Lung (tissue), 11 donors: ENCODE measurements at regions not wholly inside any gene's neighbourhood (a gene's known extent, or its start where the extent isn't known, plus 50 kb on each side); places are given as distances from the start of the nearest gene placed in this dataset.

Source experiments
- ATAC-seq: fragments of 200-7000 bp; cut with Tn5 transposase; one replicate; pipeline ENCODE4 v1.9.1; 2020; ENCODE audit warnings: moderate number of reproducible peaks; ENCODE audit not compliant: insufficient read depth, low FRiP score
- DNase-seq, 3 donors: peaks; one replicate each; pipeline ENCODE4 v3.0.0-alpha.2; 2013 to 2017
- H3K27ac ChIP-seq, 2 donors: one replicate each; pipeline ENCODE4 v1.5.1; 2013; ENCODE audit warnings: mild to moderate bottlenecking in 2 of 2, moderate library complexity in 2 of 2, control low read depth in 1 of 2, inconsistent platforms in 1 of 2, low read depth in 1 of 2, low read length in 1 of 2
- H3K27me3 ChIP-seq, 3 donors: one replicate each; pipeline ENCODE4 v1.5.1; 2013; ENCODE audit warnings: low read length in 2 of 3; ENCODE audit not compliant: control insufficient read depth in 3 of 3, insufficient read depth in 3 of 3
- H3K36me3 ChIP-seq, 4 donors: one replicate each; pipeline ENCODE4 v1.5.1; 2013; ENCODE audit warnings: low read length in 4 of 4, mild to moderate bottlenecking in 1 of 4, moderate library complexity in 1 of 4; ENCODE audit not compliant: control insufficient read depth in 4 of 4, insufficient read depth in 4 of 4
- H3K4me1 ChIP-seq, 5 donors: one replicate each; pipeline ENCODE4 v1.5.1; 2013; ENCODE audit warnings: low read length in 5 of 5, mild to moderate bottlenecking in 2 of 5, moderate library complexity in 1 of 5; ENCODE audit not compliant: control insufficient read depth in 5 of 5, insufficient read depth in 5 of 5
- H3K4me3 ChIP-seq: one replicate; pipeline ENCODE4 v1.5.1; 2013; ENCODE audit warnings: mild to moderate bottlenecking, control low read depth, moderate library complexity
- H3K9ac ChIP-seq, 2 donors: one replicate each; pipeline ENCODE4 v1.5.1; 2013; ENCODE audit warnings: low read length in 2 of 2, control low read depth in 1 of 2; ENCODE audit not compliant: insufficient read depth in 1 of 2
- H3K9me3 ChIP-seq, 4 donors: one replicate each; pipeline ENCODE4 v1.5.1; 2013; ENCODE audit warnings: low read length in 3 of 4, mild to moderate bottlenecking in 1 of 4, moderate library complexity in 1 of 4; ENCODE audit not compliant: control insufficient read depth in 4 of 4, insufficient read depth in 3 of 4
- WGBS, 2 donors: extraction: QIAGEN DNeasy Blood & Tissue Kit; methylation state at CpG; one replicate each; pipeline ENCODE4 v1.1.7; 2013; 5-methylcytosine and 5-hydroxymethylcytosine counted together
- TF ChIP-seq, protein P1 (sequence below): IDR thresholded peaks from 2 replicates; pipeline ENCODE4 v1.5.1; 2012; ENCODE audit warnings: mild to moderate bottlenecking; ENCODE audit errors: control extremely low read depth, extremely low read depth
- donor health status: control.
- donor health status: control.
- donor health status: Bipolar disorder and iron deficiency.
- donor health status: healthy.
- donor health status: DM: yes; HTN: yes; CAD: no.

DNA sequence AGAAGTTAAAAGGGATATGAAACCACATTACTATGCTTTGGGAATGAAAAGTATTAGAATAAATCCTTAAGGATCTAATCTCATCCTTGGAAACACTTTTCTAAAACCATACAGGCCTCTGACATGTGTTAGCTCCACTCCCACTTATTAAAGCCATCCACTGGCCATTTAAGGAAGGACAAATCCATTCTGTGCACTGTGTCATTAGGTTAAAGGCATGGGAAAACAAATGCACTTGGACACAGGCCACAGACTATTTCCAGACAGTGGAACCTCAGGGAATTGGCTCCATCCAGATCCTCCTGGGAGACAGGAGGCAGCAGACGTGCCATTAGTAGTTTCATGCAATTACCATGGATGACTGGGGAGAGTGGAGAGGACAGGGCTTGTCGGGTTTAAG is 454.9 kb downstream of the ENC1 start:
- no peaks in the 10 kb centered on the region for H3K36me3 ChIP-seq
- WGBS, 2 donors: 83 to 89% methylated on average over 2 of the region's 2 CpGs
- no peak for DNase-seq
- H3K9ac ChIP-seq: no peak overlapping the region
- H3K9me3 ChIP-seq: no peaks in the 10 kb centered on the region
- H3K4me3 ChIP-seq: no peak overlapping the region
- no peak overlapping the region for H3K27ac ChIP-seq
- H3K4me1 ChIP-seq: no peaks in the 10 kb centered on the region
- no peak for ATAC-seq
- TF ChIP-seq, protein P1, sequence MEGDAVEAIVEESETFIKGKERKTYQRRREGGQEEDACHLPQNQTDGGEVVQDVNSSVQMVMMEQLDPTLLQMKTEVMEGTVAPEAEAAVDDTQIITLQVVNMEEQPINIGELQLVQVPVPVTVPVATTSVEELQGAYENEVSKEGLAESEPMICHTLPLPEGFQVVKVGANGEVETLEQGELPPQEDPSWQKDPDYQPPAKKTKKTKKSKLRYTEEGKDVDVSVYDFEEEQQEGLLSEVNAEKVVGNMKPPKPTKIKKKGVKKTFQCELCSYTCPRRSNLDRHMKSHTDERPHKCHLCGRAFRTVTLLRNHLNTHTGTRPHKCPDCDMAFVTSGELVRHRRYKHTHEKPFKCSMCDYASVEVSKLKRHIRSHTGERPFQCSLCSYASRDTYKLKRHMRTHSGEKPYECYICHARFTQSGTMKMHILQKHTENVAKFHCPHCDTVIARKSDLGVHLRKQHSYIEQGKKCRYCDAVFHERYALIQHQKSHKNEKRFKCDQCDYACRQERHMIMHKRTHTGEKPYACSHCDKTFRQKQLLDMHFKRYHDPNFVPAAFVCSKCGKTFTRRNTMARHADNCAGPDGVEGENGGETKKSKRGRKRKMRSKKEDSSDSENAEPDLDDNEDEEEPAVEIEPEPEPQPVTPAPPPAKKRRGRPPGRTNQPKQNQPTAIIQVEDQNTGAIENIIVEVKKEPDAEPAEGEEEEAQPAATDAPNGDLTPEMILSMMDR: no peak
- no peaks in the 10 kb centered on the region for H3K27me3 ChIP-seq

GRCh38 chr5:74184649-74185048 is 455.9 kb downstream of the ENC1 start:
- Histone ChIP-seq H3K9me3 (no peaks in the 10 kb centered on the region), H3K4me3 (no peak overlapping the region), H3K9ac (no peak overlapping the region), H3K27me3 (no peaks in the 10 kb centered on the region), H3K27ac (no peak overlapping the region), H3K4me1 (no peaks in the 10 kb centered on the region), H3K36me3 (no peaks in the 10 kb centered on the region)
- no peak for DNase-seq
- TF ChIP-seq, protein P1: no peak
- ATAC-seq: no peak
- WGBS, 2 donors: 67 to 100% methylated on average over 1 of the region's 1 CpG

DNA sequence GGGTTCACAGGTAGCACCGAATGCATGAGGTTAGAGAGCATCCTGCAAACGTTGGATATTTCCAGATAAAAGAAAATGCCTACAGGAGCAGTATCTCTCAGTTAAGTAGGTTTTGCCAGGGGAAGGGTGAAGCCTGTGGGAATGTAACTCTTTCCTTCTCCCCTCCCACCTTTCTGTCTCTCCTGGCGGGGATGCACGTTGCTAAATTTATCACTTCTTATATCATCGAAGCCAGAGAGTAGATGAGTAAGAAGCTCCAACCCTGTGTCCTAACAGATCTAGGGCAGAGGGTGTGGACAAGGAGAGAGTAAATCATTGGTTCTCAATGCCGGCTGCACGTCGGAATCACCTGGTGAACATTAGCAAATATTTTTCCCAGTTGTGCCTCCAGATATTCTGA is 457.5 kb downstream of the ENC1 start:
- Histone ChIP-seq H3K4me3 (no peak overlapping the region), H3K27me3 (no peaks in the 10 kb centered on the region), H3K9me3 (no peaks in the 10 kb centered on the region), H3K36me3 (no peaks in the 10 kb centered on the region), H3K27ac (no peak overlapping the region), H3K9ac (no peak overlapping the region), H3K4me1 (peaks cover 0 to 3% (median 0%) of the 10 kb centered on the region in 5 donors)
- ATAC-seq (no peak), DNase-seq (no peak)
- WGBS, 2 donors: 87 to 93% methylated on average over 8 of the region's 8 CpGs
- TF ChIP-seq, protein P1: no peak

GRCh38 chr5:74182603-74183002 is 457.9 kb downstream of the ENC1 start:
- Histone ChIP-seq H3K9ac (no peak overlapping the region), H3K9me3 (no peaks in the 10 kb centered on the region), H3K27me3 (no peaks in the 10 kb centered on the region), H3K36me3 (no peaks in the 10 kb centered on the region), H3K4me1 (peaks cover 0 to 3% (median 0%) of the 10 kb centered on the region in 5 donors), H3K27ac (no peak overlapping the region), H3K4me3 (no peak overlapping the region)
- WGBS, 2 donors: 79 to 83% methylated on average over 6 of the region's 6 CpGs
- TF ChIP-seq, protein P1: no peak
- no peak for DNase-seq
- ATAC-seq: no peak
